Activated CD8-positive, alpha-beta memory T cell treated with anti-CD3 and anti-CD28 coated beads, Interleukin-2, amount 50 U/mL, for 1 hour (primary cell): ENCODE measurements at regions not wholly inside any gene's neighbourhood (a gene's known extent, or its start where the extent isn't known, plus 50 kb on each side); places are given as distances from the start of the nearest gene placed in this dataset.
"Not testable (repeated sequence)": the region's sequence is repeated elsewhere in the genome, so short reads cannot be mapped to it uniquely, and the experiment has no call there.

Source experiments
- DNase-seq: peaks from one replicate; pipeline ENCODE4 v3.0.0-alpha.2; 2020; ENCODE audit errors: extremely low read depth

GRCh38 chr5:34096033-34096432, 53.0 kb upstream of the C1QTNF3 start:
- not testable (repeated sequence) for DNase-seq

- not testable (repeated sequence) for DNase-seq
These were observed 56.9 kb upstream of the C1QTNF3 start for GRCh38 chr5:34099891-34100290.

- DNase-seq: not testable (repeated sequence)
These were observed 58.6 kb upstream of the C1QTNF3 start for GRCh38 chr5:34101567-34101966.

GRCh38 chr5:34108897-34109296, 65.9 kb upstream of the C1QTNF3 start:
- not testable (repeated sequence) for DNase-seq

DNA sequence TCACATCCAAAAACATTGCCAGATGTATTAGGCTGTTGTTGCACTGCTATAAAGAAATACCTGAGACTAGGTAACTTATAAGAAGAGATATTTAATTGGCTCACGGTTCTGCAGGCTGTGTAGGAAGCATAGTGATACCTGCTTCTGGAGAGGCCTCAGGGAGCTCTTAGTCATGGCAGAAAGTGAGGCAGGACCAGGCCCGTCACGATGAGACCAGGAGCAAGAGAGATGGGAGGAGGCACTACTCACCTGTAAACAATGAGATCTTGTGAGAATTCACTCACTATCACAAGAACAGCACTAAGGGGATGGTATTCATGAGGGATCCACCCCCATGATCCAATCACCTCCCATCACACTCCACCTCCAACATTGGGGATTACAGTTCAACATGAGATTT, 81.3 kb upstream of the C1QTNF3 start:
- not testable (repeated sequence) for DNase-seq

DNA sequence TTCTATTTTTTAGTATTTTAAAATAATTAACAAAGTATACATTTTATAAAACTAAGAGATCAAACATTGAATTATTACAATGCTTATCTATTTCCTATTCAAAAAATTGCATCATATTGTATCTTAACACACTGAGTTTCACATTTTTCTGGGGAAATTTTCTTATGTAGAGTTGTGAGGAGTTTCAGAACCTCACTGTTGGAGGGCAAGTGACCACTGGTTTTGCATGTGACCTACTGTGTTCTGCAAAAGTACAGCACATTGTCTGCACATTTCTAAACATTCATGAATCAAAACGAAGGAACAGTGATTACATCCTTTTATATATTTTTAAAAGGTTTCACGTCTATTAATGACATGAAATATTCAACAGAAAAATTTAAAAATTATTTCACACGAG, 82.3 kb upstream of the C1QTNF3 start:
- not testable (repeated sequence) for DNase-seq

GRCh38 chr5:34126741-34127140, 83.7 kb upstream of the C1QTNF3 start:
- not testable (repeated sequence) for DNase-seq

- not testable (repeated sequence) for DNase-seq
These were observed 84.8 kb upstream of the C1QTNF3 start for GRCh38 chr5:34127818-34128217.

DNA sequence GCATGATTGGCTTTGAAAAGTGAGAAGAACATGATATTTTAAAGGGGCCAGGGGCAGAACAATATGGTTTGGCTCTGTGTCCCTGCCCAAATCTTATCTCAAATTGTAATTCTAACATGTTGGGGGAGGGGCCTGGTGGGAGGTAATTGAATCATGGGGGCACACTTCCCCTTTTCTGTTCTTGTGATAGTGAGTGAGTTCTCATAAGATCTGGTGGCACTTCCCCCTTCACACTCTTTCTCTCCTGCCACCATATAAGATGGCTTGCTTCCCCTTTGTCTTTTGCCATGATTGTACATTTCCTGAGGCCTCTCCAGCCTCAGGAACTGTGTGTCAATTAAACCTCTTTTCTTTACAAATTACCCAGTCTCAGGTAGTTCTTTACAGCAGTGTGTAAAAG, 85.9 kb upstream of the C1QTNF3 start:
- not testable (repeated sequence) for DNase-seq

DNA sequence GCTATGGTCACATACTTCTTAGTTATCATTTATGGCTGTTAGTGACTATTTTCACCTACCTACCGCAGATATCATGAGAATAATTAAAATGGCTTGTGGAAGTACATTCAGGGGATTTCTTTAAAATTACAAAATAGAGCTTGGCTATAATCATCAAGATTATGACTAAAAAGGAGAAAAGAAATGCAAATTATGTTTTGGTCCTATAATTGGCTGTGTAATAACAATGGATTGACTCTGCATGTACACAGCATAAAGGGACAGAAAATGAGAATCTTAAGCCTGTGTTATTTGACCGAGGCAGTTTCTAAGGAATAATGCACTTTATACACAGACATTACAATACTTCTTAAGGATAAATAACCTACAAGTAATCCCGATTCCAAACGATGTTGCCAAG, 112.0 kb upstream of the C1QTNF3 start:
- not testable (repeated sequence) for DNase-seq

GRCh38 chr5:34156703-34157414, 113.8 kb upstream of the C1QTNF3 start:
- DNase-seq: not testable (repeated sequence)

- DNase-seq: not testable (repeated sequence)
These were observed 117.9 kb upstream of the C1QTNF3 start for GRCh38 chr5:34160904-34161303.

DNA sequence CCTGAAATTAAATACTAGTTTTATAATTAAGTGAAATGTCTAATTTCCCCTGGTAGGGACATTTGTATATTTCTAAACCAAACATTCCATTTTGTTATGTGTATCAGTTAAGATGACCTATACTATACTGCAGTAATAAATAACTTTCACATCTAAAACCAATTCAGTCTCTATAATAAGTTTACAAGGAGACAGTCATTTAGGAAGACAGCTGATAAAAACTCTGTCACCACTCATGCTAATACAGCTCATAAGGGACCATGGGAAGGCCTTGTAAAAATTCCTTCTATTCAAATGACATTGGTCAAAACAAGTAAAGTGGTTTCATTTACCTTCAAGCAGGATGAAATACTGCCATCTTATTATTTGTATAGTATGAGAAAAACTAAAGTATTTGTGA, 128.4 kb upstream of the C1QTNF3 start:
- DNase-seq: not testable (repeated sequence)

- not testable (repeated sequence) for DNase-seq
These were observed 136.6 kb upstream of the C1QTNF3 start for GRCh38 chr5:34179453-34180190.

GRCh38 chr5:34180225-34180624, 137.2 kb upstream of the C1QTNF3 start:
- DNase-seq: not testable (repeated sequence)

DNA sequence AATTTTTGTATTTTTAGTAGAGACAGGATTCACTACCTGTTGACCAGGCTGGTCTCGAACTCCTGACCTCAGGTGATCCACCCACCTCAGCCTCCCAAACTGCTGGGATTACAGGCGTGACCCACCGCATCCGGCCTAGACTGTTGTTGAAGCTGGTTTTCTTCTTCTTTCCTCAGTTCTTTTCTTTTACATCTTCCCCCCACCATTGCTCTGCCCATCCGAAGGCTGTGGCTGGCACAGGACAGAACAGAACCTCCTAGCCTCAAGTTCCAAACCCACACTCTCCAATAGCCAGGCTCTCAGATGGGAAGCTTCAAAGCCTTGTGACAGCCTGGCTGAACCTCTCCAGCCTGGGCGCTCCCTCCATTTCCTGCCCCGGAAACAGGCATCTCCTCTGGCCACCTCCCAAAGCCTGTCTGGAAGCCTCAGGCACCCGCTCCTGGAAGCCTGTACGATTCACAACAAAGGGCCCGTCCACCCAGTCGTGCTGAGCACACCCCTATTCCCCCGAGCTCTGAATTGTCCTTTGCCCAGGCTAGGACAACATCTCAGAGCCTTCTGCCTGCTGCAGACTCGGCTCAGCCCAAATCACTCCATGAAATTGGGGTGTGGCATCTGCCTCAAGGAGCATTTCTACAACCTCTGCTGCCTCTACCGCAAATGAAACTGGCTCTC, 138.1 kb upstream of the C1QTNF3 start:
- not testable (repeated sequence) for DNase-seq

DNA sequence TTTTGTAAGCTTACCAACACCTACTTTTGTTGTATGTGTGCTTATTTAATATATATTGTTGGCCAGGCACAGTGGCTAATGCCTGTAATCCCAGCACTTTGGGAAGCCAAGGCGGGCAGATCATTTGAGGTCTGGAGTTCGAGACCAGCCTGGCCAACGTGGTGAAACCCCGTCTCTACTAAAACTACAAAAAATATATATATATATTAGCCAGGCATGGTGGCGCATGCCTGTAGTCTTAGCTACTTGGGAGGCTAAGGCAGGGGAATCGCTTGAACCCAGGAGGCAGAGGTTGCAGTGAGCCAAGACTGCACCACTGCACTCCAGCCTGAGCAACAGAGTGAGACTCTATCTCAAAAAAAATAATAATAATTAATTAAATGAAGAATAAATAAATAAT, 142.0 kb upstream of the C1QTNF3 start:
- DNase-seq: not testable (repeated sequence)

DNA sequence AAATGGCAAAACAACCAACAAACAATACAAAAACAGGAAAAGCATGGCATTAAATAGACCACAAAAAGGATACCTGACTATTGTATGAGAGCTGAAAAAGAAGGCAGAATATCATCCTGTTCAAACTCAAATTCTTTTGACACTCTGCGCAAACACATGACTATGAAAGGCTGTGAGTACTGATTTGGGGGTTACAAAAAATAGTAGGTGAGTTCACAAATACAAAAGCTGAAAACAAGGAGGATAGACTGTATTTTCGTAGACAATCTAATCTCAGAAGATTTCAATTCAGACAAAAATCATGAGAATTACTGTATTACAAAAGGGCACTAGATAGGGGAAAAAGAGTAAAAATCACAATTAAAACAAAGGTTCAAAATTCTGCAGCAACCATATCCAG, 142.6 kb upstream of the C1QTNF3 start:
- not testable (repeated sequence) for DNase-seq

- not testable (repeated sequence) for DNase-seq
These were observed 143.1 kb upstream of the C1QTNF3 start for GRCh38 chr5:34186108-34186507.

DNA sequence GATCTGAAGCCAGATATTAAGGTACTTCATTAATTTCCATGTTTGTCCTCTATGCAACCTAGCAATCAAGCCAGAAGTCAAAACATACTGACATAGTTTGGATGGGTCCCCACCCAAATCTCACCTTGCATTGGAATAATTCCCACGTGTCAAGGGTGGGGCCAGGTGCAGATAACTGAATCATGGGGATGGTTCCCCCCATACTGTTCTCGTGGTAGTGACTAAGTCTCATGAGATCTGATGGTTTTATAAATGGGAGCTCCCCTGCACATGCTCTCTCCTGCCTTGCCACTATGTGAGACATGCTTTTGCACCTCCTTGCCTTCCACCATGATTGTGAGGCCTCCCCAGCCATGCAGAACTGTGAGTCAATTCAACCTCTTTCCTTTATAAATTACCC, 143.9 kb upstream of the C1QTNF3 start:
- not testable (repeated sequence) for DNase-seq

GRCh38 chr5:34187441-34187840, 144.4 kb upstream of the C1QTNF3 start:
- DNase-seq: not testable (repeated sequence)
